22Rv1 (cell line): ENCODE measurements at regions not wholly inside any gene's neighbourhood (a gene's known extent, or its start where the extent isn't known, plus 50 kb on each side); places are given as distances from the start of the nearest gene placed in this dataset.

Experiments used
- CTCF ChIP-seq: fragments of 450-650 bp; IDR thresholded peaks from 2 replicates; pipeline ENCODE4 v1.5.1; 2017; ENCODE audit warnings: mild to moderate bottlenecking
- ZFX ChIP-seq: fragments of 450-650 bp; IDR thresholded peaks from 2 replicates; pipeline ENCODE4 v1.6.1; 2017; ENCODE audit warnings: antibody characterized with exemption, borderline replicate concordance

GRCh38 chr11:127205688-127206217 lies 205.2 kb upstream of the KIRREL3 start:
- TF ChIP-seq CTCF, result no peak
- TF ChIP-seq ZFX, result no peak
